Ramos (cell line): ENCODE measurements at regions not wholly inside any gene's neighbourhood (a gene's known extent, or its start where the extent isn't known, plus 50 kb on each side); places are given as distances from the start of the nearest gene placed in this dataset.
"Not testable (repeated sequence)": the region's sequence is repeated elsewhere in the genome, so short reads cannot be mapped to it uniquely, and the experiment has no call there.

Source experiments
- in situ Hi-C: fragments of 300-500 bp; cut with MboI; formaldehyde crosslinking; loops from one replicate; pipeline ENCODE4 v1.14.3; 2022; ENCODE audit warnings: low sequenced_read_pairs; ENCODE audit not compliant: unreplicated experiment

DNA sequence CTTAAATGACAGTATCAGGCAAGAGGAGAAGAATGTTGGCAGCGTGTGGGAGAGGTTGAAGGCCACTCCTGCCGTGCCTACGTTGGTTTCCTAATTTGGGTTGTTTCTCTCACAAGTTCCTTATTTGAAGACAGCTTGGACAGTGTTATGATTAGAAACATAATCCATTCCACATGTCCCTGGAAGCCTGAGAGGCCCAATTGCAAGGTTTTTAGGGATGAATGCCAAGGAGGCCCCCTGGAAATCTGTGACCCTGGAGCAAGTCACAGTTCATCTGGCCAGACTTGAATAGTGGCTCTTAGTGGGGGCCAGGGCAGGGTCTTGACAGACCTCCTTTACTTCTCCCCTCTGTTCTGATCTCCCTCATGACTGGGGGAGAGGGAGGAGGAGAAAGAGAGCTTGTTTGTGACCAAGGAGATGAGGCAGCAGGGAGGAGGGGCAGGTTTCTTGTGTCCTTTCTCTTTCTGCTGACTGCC, 584.4 kb upstream of the TBL1XR1 start:
- in situ Hi-C loops: no loop called here

GRCh38 chr3:177783338-177783737, 586.1 kb upstream of the TBL1XR1 start:
- in situ Hi-C loops: no loop called here

DNA sequence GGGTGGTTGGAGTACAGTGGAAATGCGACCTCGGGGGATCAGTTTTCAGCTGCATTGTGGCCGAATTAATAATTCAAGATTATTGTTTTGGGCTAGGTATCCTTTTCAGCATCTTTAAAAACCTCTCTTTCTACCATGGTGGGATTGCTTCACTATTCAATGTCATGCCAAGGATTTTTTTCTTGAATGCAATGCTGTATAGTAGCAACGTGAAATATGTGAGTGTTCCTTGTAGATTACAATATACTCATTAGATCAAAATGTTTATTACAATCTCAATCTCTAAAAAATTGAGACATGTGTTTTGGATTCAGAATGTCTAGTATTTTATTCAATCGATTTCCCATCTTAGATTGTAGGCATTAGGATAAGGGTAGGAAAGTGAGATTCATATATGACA, 586.5 kb upstream of the TBL1XR1 start:
- in situ Hi-C loops: no loop called here

- in situ Hi-C loops: no loop called here
These were observed 590.2 kb upstream of the TBL1XR1 start for GRCh38 chr3:177787279-177788041.

DNA sequence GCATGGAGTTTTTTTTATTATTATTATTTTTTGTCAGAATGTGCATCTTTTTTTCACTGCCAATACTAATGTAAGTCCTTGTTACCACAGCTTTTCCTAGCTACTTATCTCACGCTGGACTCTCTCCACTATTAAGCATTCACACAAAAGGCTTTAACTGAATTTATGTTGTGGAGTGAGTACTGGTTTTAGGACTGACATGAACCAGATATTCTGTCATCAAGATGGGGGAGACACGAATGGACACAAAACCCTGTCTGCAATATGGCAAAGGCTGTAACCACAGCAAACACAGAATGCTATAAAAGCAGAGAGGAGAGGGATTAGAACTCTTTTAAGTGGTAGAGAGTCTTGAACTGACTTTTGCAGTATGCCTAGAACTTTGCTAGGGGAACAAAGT, 592.2 kb upstream of the TBL1XR1 start:
- in situ Hi-C loops: no loop called here

- in situ Hi-C loops: no loop called here
These were observed 595.2 kb upstream of the TBL1XR1 start for GRCh38 chr3:177792311-177793030.

DNA sequence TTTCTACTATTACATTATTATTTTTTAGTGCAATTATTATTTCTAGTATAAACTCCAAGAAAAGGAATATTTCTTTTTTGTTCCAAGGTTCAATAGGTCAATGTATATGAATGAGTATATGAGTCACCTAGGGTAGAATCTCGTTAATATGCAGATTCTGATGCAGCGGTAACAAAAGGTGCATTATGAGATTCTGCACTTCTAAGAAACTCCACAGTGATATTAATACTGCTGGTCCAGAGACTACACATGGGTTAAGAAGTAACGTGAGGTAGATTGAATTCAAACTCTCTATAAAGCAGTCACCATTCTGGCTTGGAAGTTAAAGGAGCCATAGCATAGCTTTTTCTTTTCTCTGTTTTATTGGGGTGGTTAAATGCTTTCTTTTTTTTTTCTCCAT, 596.2 kb upstream of the TBL1XR1 start:
- in situ Hi-C loops: no loop called here

DNA sequence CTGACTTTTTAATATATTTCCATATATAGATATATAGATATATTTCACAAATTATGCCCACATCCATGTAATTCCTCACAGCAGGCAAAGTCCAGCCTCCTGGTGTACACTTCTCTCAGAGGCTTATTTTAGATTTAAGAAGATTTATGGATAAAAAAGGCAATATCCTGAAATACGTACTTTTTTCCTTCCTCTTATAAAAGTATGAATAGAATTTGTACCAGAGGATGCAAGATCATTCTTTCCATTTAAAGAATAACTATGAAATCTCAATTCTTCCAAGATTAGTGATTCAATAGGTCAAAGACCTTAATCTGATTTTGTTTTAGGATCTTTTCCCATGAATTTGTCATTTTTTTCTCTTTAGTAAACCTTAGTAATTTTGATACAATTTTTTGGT, 597.9 kb upstream of the TBL1XR1 start:
- in situ Hi-C loops: no loop called here

GRCh38 chr3:177795859-177796258, 598.6 kb upstream of the TBL1XR1 start:
- in situ Hi-C loops: no loop called here

GRCh38 chr3:177800147-177800546, 602.9 kb upstream of the TBL1XR1 start:
- in situ Hi-C loops: not testable (repeated sequence)

- in situ Hi-C loops: no loop called here
These were observed 603.3 kb upstream of the TBL1XR1 start for GRCh38 chr3:177800561-177800960.

DNA sequence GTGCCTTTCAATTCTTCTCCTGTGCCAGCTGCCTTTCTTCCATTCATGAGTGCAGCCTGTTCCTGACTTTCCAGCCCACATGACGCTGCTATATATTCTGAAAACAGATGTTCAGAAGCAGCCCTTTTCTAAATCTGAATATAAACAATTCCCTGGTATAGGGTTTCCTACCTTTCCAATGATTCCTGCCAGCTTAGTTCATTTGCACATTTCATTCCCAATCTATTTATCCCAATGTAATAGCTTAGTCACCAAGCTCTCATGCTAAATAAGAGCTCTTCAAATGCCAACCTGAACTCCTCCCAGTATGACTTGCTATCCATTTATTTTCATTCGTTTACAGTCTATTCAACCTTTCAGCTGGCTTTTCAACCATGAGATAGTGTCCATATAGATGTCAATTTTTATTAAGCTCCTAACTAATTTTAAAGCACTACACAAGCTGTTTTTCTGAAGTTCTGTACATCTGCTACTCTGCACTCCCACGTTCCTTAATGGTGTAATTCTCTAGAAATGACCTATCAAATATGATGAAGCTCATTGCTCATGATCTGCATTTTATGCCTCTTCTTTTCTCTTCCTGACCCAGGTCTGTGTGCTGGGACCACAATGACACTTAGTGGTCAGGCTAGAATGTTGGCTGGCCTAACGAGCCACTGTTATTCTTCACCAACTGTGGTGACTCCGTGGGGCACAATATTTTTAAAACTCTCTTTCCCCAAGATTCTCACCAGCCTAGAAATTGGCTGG, 605.0 kb upstream of the TBL1XR1 start:
- in situ Hi-C loops: no loop called here

GRCh38 chr3:177803500-177803899, 606.2 kb upstream of the TBL1XR1 start:
- in situ Hi-C loops: no loop called here

GRCh38 chr3:177804032-177804431, 606.8 kb upstream of the TBL1XR1 start:
- in situ Hi-C loops: no loop called here

DNA sequence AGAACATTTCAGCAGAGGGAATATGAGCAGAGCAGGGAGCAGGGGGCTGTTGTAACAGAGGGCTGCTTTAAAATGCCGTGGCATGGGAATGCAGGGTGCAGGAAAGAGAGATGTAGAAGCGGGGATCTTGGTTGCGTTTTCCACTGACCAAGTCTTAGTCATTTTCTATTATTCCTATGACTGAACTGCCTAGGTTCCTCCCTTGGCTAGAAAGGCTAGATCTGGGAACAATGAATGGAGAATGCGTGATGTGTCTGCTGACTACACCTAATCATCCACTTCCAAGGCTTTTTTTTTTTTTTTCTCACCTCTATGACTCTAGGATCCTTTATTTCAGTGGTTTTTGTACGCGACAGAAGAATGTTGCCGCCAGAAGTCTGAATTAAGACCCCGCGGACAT, 607.4 kb upstream of the TBL1XR1 start:
- in situ Hi-C loops: no loop called here

GRCh38 chr3:177807150-177807875, 610.0 kb upstream of the TBL1XR1 start:
- in situ Hi-C loops: no loop called here

- in situ Hi-C loops: not testable (repeated sequence)
These were observed 611.7 kb upstream of the TBL1XR1 start for GRCh38 chr3:177808928-177809478.

DNA sequence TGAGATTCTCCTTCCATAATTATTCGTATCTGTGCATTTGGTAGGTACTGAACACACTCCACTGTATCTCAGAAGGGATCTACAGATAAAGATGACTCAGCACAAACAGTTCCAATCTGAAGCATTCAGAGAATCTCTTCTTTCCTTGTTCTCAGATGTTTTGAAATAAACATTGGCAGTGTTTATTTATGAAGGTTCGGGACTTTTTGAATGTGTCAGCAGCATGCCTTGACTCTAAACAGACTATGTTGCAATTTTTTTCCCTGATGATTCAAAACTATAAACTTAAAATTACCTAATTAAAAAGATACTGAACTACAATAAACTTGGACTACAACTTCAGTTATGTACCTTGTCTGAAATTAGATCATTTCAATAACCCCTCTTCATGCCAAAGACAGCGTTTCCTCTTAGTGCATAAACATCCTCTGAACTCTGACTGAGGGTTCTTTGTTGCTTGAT, 612.9 kb upstream of the TBL1XR1 start:
- in situ Hi-C loops: no loop called here

- in situ Hi-C loops: no loop called here
These were observed 613.8 kb upstream of the TBL1XR1 start for GRCh38 chr3:177811112-177811511.

DNA sequence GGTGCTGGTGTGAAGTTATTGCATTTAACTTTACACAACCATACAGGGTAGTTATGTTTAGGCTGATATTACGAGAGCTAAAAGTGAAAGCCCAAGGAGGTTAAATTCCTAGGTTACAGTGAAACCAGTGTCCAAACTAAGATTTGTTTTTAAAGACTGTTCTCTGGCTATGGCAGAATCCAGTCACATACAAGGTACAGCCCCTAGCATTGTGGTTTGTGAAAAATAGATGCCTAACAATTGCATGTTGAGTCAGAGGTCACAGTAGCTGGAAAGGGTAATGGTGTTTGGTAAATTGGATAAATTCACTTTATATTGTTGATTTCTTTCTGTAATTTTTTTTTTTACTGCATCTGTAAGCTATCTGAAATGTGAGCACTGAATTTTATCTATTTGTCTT, 614.6 kb upstream of the TBL1XR1 start:
- in situ Hi-C loops: no loop called here
